ENCODE measurements at regions not wholly inside any gene's neighbourhood (a gene's known extent, or its start where the extent isn't known, plus 50 kb on each side); places are given as distances from the start of the nearest gene placed in this dataset.

DNA sequence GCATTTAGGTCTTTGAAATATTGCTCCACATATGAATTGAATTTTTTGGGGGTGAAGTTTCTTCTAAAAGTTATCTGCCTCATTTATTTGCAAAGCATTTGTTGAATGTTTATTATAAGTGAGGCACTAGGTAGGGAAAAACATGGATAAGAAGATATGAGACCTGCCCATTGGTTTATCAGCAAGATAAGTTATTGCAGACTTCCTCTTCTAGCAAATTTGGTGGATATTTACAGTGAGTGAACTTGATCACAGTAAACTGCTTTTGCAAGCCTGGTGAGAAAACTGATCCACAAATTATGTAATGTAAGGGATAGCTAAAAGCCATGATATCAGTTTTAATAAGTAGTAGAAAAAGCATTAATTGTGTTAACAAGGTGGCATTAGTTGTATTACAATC is 364.8 kb downstream of the SOCS6 start:
- TF ChIP-seq ZNF274 (IDR thresholded peaks at IDR 0.05; ENCODE audit: low read depth, low read length): no peak
- TF ChIP-seq SUZ12 (IDR thresholded peaks at IDR 0.05; ENCODE audit: extremely low read depth, insufficient read depth, insufficient read length): no peak
